Stomach (tissue), 8 donors: ENCODE measurements at regions not wholly inside any gene's neighbourhood (a gene's known extent, or its start where the extent isn't known, plus 50 kb on each side); places are given as distances from the start of the nearest gene placed in this dataset.

ENCODE experiments used
- DNase-seq, 2 donors: peaks; one replicate each; pipeline versions ENCODE4 v3.0.0 to v3.0.0-alpha.2; 2013 to 2019
- H3K27ac ChIP-seq, 5 donors: fragments of 200-600 bp in 4 of 5; sonication (generic) in 4 of 5; one replicate each; pipeline ENCODE4 v1.5.1; 2013 to 2019; ENCODE audit warnings: mild to moderate bottlenecking in 1 of 5, moderate library complexity in 1 of 5
- H3K27me3 ChIP-seq, 3 donors: fragments of 200-600 bp; sonication (generic); one replicate each; pipeline ENCODE4 v1.5.1; 2017 to 2019; ENCODE audit warnings: mixed run types in 1 of 3
- H3K36me3 ChIP-seq, 4 donors: fragments of 200-600 bp; sonication (generic); 1 replicate in 3 of 4; 2 replicates in 1 of 4; pipeline ENCODE4 v1.5.1; 2016 to 2019
- H3K4me1 ChIP-seq, 4 donors: fragments of 200-600 bp; sonication (generic); one replicate each; pipeline ENCODE4 v1.5.1; 2016 to 2019
- H3K4me3 ChIP-seq, 4 donors: fragments of 200-600 bp; sonication (generic) in 3 of 4; one replicate each; pipeline ENCODE4 v1.5.1; 2016 to 2019; ENCODE audit warnings: mild to moderate bottlenecking in 1 of 4
- H3K9me3 ChIP-seq, 4 donors: fragments of 200-600 bp; sonication (generic); one replicate each; pipeline ENCODE4 v1.5.1; 2016 to 2019
- EP300 ChIP-seq: sonication (generic); formaldehyde crosslinking; IDR thresholded peaks from one replicate; pipeline ENCODE4 v1.6.1; 2017; ENCODE audit warnings: antibody characterized with exemption
- POLR2A ChIP-seq, 4 donors: fragments of 450-650 bp; IDR thresholded peaks; one replicate each; pipeline ENCODE4 v1.6.1; 2016; ENCODE audit warnings: antibody characterized with exemption in 4 of 4, control low read depth in 2 of 4, mild to moderate bottlenecking in 1 of 4, moderate library complexity in 1 of 4
- POLR2AphosphoS5 ChIP-seq, 3 donors: sonication (generic); formaldehyde crosslinking; IDR thresholded peaks; one replicate each; pipeline ENCODE4 v1.6.1; 2016; ENCODE audit warnings: antibody characterized with exemption in 3 of 3
- WGBS, 5 donors: extraction: QIAGEN DNeasy Blood & Tissue Kit in 3 of 5; methylation state at CpG; one replicate each; pipeline versions ENCODE4 v1.1.5 to v1.1.7; 2013 to 2018; 5-methylcytosine and 5-hydroxymethylcytosine counted together
- intact Hi-C: fragments of 100-400 bp; cut with DNase I; formaldehyde crosslinking; loops from one replicate; pipeline ENCODE4 v1.15.1; 2023; ENCODE audit warnings: low total_unique reads
- TF ChIP-seq, protein P1 (sequence below), 7 experiments: fragments of 450-650 bp in 4 of 7; fragments of 200-600 bp in 3 of 7; sonication (generic) in 3 of 7; IDR thresholded peaks; one replicate each; pipeline ENCODE4 v1.5.1; 2016 to 2019; ENCODE audit warnings: antibody characterized with exemption in 7 of 7, control low read depth in 2 of 7, mild to moderate bottlenecking in 1 of 7
- donor health status: healthy with polysubstance abuse.
- donor health status: Bipolar disorder and iron deficiency.
- donor health status: healthy.

DNA sequence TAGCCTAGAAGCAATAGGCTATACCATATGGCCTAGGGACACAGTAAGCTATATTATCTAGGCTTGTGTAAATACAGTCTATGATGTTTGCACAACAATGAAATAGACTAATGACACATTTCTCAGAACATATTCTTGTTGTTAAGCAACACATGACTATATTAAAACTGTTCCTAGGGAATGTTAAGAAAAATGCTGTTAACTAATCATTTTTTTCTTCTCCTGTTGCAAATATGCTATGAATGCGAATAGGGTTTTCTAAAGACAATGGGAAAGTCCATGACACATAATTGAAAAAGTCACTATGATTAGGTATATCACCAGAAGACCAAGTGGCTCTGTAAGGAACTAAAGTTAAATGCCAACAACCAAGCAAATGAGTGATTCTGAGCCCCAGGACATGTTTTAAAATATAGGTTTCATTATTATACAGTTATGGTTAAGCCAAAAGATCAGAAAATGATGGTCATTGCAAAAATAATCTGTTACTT is 454.0 kb upstream of the SORCS1 start:
- TF ChIP-seq, protein P1, sequence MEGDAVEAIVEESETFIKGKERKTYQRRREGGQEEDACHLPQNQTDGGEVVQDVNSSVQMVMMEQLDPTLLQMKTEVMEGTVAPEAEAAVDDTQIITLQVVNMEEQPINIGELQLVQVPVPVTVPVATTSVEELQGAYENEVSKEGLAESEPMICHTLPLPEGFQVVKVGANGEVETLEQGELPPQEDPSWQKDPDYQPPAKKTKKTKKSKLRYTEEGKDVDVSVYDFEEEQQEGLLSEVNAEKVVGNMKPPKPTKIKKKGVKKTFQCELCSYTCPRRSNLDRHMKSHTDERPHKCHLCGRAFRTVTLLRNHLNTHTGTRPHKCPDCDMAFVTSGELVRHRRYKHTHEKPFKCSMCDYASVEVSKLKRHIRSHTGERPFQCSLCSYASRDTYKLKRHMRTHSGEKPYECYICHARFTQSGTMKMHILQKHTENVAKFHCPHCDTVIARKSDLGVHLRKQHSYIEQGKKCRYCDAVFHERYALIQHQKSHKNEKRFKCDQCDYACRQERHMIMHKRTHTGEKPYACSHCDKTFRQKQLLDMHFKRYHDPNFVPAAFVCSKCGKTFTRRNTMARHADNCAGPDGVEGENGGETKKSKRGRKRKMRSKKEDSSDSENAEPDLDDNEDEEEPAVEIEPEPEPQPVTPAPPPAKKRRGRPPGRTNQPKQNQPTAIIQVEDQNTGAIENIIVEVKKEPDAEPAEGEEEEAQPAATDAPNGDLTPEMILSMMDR (IDR thresholded peaks at IDR 0.05): no peak
- TF ChIP-seq POLR2A (IDR thresholded peaks at IDR 0.05): no peak
- TF ChIP-seq EP300: no peak
- Histone ChIP-seq H3K4me3 (no peak overlapping the region), H3K36me3 (no peaks in the 10 kb centered on the region), H3K27me3 (no peaks in the 10 kb centered on the region), H3K4me1 (no peaks in the 10 kb centered on the region), H3K9me3 (no peaks in the 10 kb centered on the region), H3K27ac (no peak overlapping the region)
- intact Hi-C loops: no loop called here
- peak in 1 of 2 donors; percentile 9 for DNase-seq
- WGBS, 5 donors: 79 to 91% (median 88%) methylated on average over 1 of the region's 1 CpG

DNA sequence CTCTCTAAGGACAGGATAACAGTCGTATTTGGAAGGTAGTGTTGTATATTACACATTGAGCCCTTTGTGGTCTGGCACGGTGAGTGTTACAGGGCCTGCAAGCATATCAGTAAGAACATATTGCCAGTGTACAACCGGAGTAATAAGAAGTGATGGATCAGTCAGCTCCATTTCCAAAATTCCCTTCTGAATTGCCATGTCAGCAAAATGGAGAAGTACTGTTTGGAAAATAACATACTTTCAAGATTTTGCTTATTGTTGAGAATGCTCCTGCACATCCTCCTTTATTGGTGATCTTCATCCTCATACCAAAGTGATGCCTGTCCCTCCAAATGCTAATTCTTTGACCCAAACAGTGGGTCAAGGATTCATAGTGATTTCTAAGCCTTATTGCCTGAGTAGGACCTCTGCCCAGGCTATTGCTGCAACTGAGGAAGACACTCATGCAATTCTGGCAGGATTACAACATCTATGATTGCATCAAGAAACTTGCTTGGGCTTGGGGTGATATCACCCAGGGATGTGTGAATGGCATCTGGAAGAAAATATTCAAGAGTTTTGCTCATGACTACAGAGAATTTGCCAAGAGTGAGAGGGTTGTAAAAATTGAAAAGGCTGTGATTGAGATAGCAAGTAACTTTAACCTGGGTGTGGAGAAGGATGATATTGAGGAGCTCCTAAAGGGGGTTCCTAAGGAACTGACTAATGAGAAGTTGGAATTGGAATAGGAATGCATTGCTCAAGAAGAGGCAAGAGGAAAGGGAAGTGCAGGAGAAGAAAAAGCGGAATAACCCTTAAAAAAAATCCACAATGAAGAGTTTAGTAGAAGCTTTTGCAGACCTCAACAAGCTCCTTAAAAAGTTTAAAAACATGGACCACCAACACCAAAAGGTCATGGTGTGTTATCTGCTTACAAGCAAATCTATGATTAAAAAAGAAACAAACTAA is 452.2 kb upstream of the SORCS1 start:
- 83 to 90% (median 89%) methylated on average over 4 of the region's 4 CpGs for WGBS, 5 donors
- intact Hi-C loops: no loop called here
- TF ChIP-seq POLR2AphosphoS5 (IDR thresholded peaks at IDR 0.05) (no peak), POLR2A (IDR thresholded peaks at IDR 0.05) (no peak), EP300 (no peak)
- TF ChIP-seq, protein P1 (IDR thresholded peaks at IDR 0.05): no peak
- H3K27ac ChIP-seq: no peak overlapping the region
- no peaks in the 10 kb centered on the region for H3K36me3 ChIP-seq
- no peak for DNase-seq
- H3K9me3 ChIP-seq: no peaks in the 10 kb centered on the region
- H3K4me3 ChIP-seq: no peak overlapping the region
- H3K4me1 ChIP-seq: no peaks in the 10 kb centered on the region
- no peaks in the 10 kb centered on the region for H3K27me3 ChIP-seq

DNA sequence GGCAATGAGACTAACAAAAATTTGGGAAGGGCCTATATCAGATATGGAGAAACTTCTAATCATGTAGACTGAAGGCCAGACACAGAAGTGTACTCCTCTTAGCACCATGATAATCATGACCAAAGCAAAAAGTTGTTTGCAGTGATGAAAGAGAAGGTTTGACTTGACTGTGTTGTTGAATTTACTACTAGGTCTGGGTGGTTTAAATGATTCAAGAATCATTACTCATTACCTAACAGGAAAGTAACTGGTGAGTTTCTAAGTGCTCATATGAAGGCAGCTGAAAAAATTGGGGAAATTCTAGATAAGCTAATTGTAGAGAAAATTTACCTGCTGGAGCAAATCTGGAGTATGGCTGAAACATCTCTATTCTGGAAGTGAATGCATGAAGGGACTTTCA is 451.5 kb upstream of the SORCS1 start:
- Histone ChIP-seq H3K27ac (no peak overlapping the region), H3K9me3 (no peaks in the 10 kb centered on the region), H3K27me3 (no peaks in the 10 kb centered on the region), H3K36me3 (no peaks in the 10 kb centered on the region), H3K4me1 (no peaks in the 10 kb centered on the region), H3K4me3 (no peak overlapping the region)
- intact Hi-C loops: no loop called here
- TF ChIP-seq POLR2A (IDR thresholded peaks at IDR 0.05): no peak
- no peak for TF ChIP-seq POLR2AphosphoS5 (IDR thresholded peaks at IDR 0.05)
- TF ChIP-seq EP300: no peak
- TF ChIP-seq, protein P1 (IDR thresholded peaks at IDR 0.05): no peak
- no peak for DNase-seq

DNA sequence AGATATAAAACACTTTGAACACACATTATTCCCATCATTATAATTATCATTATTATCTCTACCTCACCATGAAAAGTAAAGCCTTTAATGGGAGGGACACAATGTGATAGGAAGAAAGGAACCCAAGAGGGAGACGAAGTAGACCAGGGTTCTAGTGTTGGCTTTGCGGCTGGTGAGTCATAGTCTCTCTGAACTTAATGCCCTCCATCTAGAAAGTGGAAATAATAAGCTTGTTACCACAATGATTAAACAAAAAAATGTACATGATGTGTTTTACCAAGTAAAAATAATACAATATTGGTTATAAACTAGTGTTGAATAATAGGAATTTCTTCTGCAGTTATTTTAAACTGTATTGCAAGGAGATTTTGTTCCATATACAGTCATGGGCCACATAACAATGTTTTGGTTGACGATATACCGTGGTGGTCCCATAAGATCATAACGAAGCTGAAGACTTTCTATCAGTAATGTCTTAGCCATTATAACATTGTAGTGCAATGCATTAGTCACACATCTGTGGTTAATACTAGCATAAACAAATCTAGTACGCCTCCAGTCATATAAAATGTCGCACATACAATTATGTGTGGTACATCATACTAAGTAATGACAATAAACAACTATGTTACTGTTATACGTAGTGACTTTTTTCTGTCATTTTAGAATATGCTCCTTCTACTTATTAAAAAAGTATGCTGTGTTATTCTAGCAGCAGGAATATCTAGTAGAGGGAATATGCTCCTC is 450.6 kb upstream of the SORCS1 start:
- Histone ChIP-seq H3K36me3 (no peaks in the 10 kb centered on the region), H3K27ac (no peak overlapping the region), H3K27me3 (no peaks in the 10 kb centered on the region), H3K4me1 (no peaks in the 10 kb centered on the region), H3K4me3 (no peak overlapping the region), H3K9me3 (no peaks in the 10 kb centered on the region)
- TF ChIP-seq, protein P1 (IDR thresholded peaks at IDR 0.05): no peak
- no peak for TF ChIP-seq POLR2AphosphoS5 (IDR thresholded peaks at IDR 0.05)
- TF ChIP-seq EP300: no peak
- TF ChIP-seq POLR2A (IDR thresholded peaks at IDR 0.05): no peak
- 65 to 80% (median 77%) methylated on average over 8 of the region's 8 CpGs for WGBS, 5 donors
- no peak for DNase-seq
- intact Hi-C loops: no loop called here
